ENCODE measurements at regions not wholly inside any gene's neighbourhood (a gene's known extent, or its start where the extent isn't known, plus 50 kb on each side); places are given as distances from the start of the nearest gene placed in this dataset.

DNA sequence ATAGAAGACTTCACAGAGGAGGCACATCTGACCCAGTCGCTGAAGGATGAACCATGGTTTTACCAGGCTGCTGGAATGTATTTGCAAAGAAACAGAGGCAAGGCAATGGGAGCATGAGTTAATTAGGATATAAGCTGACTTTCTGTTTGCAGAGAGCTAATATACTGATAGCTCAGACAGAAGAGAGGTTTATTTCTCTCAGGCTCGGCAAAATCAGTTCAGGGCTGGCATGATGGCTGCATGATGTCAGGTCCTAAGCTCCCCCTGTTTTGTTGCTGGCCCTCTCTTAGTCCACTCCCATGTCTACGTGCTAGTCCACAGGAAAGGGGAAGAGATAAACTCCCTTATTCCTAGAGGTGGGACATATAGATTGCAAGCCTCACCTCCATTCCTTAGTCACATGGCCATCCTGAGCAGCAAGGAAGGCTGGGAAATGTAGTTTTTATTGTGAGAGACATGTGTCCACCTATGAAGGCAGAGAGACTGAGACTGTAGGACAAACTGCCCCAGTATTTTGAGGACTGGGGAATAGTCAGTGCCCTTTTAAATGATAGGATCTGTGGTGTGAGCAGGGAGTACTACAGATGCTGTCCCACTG lies 224.5 kb downstream of the VRK1 start:
- TF ChIP-seq CTCF (IDR thresholded peaks at IDR 0.05) (no peak), POLR2A (IDR thresholded peaks at IDR 0.05) (no peak)

Measured in prostate gland (tissue), 2 donors.